ENCODE measurements at regions not wholly inside any gene's neighbourhood (a gene's known extent, or its start where the extent isn't known, plus 50 kb on each side); places are given as distances from the start of the nearest gene placed in this dataset.

DNA sequence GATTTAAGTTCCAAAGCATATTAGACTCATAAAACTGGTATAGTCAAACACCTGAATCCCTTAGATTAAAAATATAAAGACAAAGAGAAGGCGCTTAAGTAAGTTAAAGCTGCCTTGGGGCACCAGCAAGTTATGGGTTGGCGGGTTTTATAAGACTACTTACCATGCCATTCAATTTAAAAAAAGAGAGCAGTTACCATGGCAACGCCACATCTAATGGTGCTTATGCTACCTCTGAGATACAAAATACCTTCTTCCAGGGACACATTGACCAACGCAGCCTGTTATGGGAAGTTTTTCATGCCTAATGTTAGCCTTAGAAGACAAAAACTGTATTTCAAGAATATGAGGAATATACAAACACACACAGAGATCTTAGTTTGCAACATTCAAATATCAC, 713.6 kb downstream of the RNF144B start:
- TF ChIP-seq, protein P1, sequence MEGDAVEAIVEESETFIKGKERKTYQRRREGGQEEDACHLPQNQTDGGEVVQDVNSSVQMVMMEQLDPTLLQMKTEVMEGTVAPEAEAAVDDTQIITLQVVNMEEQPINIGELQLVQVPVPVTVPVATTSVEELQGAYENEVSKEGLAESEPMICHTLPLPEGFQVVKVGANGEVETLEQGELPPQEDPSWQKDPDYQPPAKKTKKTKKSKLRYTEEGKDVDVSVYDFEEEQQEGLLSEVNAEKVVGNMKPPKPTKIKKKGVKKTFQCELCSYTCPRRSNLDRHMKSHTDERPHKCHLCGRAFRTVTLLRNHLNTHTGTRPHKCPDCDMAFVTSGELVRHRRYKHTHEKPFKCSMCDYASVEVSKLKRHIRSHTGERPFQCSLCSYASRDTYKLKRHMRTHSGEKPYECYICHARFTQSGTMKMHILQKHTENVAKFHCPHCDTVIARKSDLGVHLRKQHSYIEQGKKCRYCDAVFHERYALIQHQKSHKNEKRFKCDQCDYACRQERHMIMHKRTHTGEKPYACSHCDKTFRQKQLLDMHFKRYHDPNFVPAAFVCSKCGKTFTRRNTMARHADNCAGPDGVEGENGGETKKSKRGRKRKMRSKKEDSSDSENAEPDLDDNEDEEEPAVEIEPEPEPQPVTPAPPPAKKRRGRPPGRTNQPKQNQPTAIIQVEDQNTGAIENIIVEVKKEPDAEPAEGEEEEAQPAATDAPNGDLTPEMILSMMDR (conservative IDR thresholded peaks at IDR 0.05; ENCODE audit: low read depth, low read length) = no peak
- TF ChIP-seq CHD1 (IDR thresholded peaks at IDR 0.05; ENCODE audit: low read depth, low read length) (no peak), POLR2A (IDR thresholded peaks at IDR 0.05; ENCODE audit: low read depth, low read length) (no peak), SMC3 (IDR thresholded peaks at IDR 0.05; ENCODE audit: low read depth, low read length) (no peak), FOS (IDR thresholded peaks at IDR 0.05; ENCODE audit: low read depth, low read length) (no peak), MAZ (IDR thresholded peaks at IDR 0.05; ENCODE audit: borderline replicate concordance, low read depth, low read length) (no peak), RAD21 (IDR thresholded peaks at IDR 0.05; ENCODE audit: low read length) (no peak), RFX5 (IDR thresholded peaks at IDR 0.05; ENCODE audit: low read depth, low read length) (no peak), BHLHE40 (IDR thresholded peaks at IDR 0.05; ENCODE audit: low read depth, low read length) (no peak), CEBPB (IDR thresholded peaks at IDR 0.05; ENCODE audit: low read depth, low read length) (no peak), MXI1 (IDR thresholded peaks at IDR 0.05; ENCODE audit: borderline replicate concordance, low read depth, low read length) (no peak), MAFK (IDR thresholded peaks at IDR 0.05; ENCODE audit: low read depth, low read length) (no peak)
- TF ChIP-seq, protein P2, sequence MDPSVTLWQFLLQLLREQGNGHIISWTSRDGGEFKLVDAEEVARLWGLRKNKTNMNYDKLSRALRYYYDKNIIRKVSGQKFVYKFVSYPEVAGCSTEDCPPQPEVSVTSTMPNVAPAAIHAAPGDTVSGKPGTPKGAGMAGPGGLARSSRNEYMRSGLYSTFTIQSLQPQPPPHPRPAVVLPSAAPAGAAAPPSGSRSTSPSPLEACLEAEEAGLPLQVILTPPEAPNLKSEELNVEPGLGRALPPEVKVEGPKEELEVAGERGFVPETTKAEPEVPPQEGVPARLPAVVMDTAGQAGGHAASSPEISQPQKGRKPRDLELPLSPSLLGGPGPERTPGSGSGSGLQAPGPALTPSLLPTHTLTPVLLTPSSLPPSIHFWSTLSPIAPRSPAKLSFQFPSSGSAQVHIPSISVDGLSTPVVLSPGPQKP (IDR thresholded peaks at IDR 0.05; ENCODE audit: borderline replicate concordance, low read depth, low read length) = no peak
- TF ChIP-seq, protein P3, sequence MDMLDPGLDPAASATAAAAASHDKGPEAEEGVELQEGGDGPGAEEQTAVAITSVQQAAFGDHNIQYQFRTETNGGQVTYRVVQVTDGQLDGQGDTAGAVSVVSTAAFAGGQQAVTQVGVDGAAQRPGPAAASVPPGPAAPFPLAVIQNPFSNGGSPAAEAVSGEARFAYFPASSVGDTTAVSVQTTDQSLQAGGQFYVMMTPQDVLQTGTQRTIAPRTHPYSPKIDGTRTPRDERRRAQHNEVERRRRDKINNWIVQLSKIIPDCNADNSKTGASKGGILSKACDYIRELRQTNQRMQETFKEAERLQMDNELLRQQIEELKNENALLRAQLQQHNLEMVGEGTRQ (IDR thresholded peaks at IDR 0.05; ENCODE audit: low read depth, low read length) = no peak

Measured in IMR-90 (cell line).